ENCODE measurements at regions not wholly inside any gene's neighbourhood (a gene's known extent, or its start where the extent isn't known, plus 50 kb on each side); places are given as distances from the start of the nearest gene placed in this dataset.

DNA sequence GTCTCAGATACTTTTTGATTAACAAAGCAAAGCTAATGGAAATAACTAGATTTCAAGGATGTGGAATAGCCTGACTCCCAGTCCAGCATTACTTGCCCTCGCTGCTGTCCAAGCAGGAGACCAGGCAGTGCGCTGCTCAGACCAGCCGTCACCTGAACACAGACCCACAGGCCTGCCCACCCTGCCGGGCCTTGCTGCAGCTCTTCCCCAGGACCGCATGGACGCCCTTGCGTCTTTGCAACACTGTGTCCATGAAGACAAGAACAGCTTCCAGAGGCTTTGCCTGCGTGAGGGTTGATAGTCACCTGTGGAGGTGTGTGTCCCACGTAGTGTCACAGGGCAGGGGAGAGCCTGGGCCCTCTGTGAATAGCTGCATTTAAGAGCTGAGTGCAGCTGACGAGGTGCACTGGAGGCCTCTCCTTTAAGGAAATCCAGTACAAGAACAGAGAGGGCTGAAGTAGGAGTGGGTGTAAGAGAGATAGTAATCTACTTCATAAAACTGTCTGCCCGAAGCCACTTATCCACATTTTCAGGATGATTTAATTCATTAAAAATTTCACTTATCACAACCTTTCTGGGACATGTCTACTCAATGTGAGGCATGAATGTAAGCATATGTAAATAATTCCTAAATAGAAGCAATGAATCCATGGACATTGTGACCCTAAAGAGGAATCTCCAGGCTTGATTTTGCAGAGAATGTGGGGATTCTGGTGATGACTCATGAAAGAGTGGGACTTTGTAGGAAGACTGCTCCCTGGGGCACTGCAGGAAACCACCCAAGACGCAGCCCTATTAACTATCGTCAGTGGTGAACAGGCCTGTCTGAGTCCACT, 176.2 kb upstream of the RAB4A start:
- CTCF ChIA-PET = no interaction called here
- DNase-seq (ENCODE audit: low read depth, low spot score) = no peak
- Histone ChIP-seq H3K27ac (ENCODE audit: low read depth, low read length) (no peak overlapping the region), H3K9me3 (ENCODE audit: control insufficient read depth, insufficient read depth, low read length) (no peaks in the 10 kb centered on the region; the same call in 1 of the 2 replicates), H3K4me3 (ENCODE audit: low read depth, low read length) (no peak overlapping the region), H3K27me3 (ENCODE audit: control insufficient read depth, insufficient read depth, low read length) (peaks cover 3% of the 10 kb centered on the region)
- POLR2A ChIA-PET = no interaction called here
- TF ChIP-seq CTCF (IDR thresholded peaks at IDR 0.05; ENCODE audit: low read depth, low read length) = no peak

- TF ChIP-seq CTCF (IDR thresholded peaks at IDR 0.05; ENCODE audit: low read depth, low read length) = no peak
- POLR2A ChIA-PET = no interaction called here
- no peak overlapping the region for H3K27ac ChIP-seq (ENCODE audit: low read depth, low read length)
- no peaks in the 10 kb centered on the region; the same call in 1 of the 2 replicates for H3K9me3 ChIP-seq (ENCODE audit: control insufficient read depth, insufficient read depth, low read length)
- no peak overlapping the region for H3K4me3 ChIP-seq (ENCODE audit: low read depth, low read length)
- no peak for DNase-seq (ENCODE audit: low read depth, low spot score)
- CTCF ChIA-PET = no interaction called here
- H3K27me3 ChIP-seq (ENCODE audit: control insufficient read depth, insufficient read depth, low read length) = peaks cover 2% of the 10 kb centered on the region
These were observed 175.6 kb upstream of the RAB4A start for GRCh38 chr1:229095325-229095724.

GRCh38 chr1:229097356-229097755, 173.6 kb upstream of the RAB4A start:
- Histone ChIP-seq H3K27me3 (ENCODE audit: control insufficient read depth, insufficient read depth, low read length) (no peaks in the 10 kb centered on the region), H3K27ac (ENCODE audit: low read depth, low read length) (no peak overlapping the region), H3K4me3 (ENCODE audit: low read depth, low read length) (no peak overlapping the region), H3K9me3 (ENCODE audit: control insufficient read depth, insufficient read depth, low read length) (no peaks in the 10 kb centered on the region; the same call in 1 of the 2 replicates)
- DNase-seq (ENCODE audit: low read depth, low spot score) = no peak
- ChIA-PET POLR2A (no interaction called here), CTCF (no interaction called here)
- TF ChIP-seq CTCF (IDR thresholded peaks at IDR 0.05; ENCODE audit: low read depth, low read length) = no peak

GRCh38 chr1:229098361-229098760, 172.6 kb upstream of the RAB4A start:
- H3K4me3 ChIP-seq (ENCODE audit: low read depth, low read length) = no peak overlapping the region
- no peak for DNase-seq (ENCODE audit: low read depth, low spot score)
- CTCF ChIA-PET = no interaction called here
- no peak for TF ChIP-seq CTCF (IDR thresholded peaks at IDR 0.05; ENCODE audit: low read depth, low read length)
- H3K27me3 ChIP-seq (ENCODE audit: control insufficient read depth, insufficient read depth, low read length) = no peaks in the 10 kb centered on the region
- H3K27ac ChIP-seq (ENCODE audit: low read depth, low read length) = no peak overlapping the region
- H3K9me3 ChIP-seq (ENCODE audit: control insufficient read depth, insufficient read depth, low read length) = no peaks in the 10 kb centered on the region; the same call in 1 of the 2 replicates
- POLR2A ChIA-PET = no interaction called here

DNA sequence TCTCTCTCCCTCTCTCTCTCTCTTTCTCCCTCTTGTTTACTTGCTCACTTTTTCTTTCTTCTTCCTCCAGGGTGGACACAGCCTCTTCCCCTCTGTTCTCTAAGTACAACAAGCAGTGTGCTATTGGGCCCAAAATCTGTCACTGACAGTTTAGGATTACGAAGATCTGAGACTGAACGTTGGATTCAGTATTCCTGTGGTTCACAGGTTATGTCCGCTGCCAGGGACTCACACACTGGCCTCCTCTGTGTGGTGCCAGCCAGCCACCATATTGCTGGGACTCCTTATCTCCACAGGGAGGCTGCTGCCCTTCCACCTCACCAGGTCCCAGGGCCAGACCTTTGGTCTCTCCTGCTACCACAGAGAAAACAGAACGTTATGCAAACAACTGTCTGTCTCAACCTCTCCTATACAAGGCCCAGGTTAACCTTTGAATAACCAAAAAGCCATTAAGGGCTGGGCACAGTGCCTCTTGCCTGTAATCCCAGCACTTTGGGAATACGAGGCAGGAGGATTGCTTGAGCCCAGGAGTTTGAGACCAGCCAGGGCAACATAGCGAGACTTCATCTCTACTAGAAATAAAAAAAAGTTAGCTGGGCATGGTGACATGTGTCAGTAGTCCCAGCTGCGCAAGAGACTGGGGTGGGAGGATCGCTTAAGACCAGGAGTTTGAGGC, 171.9 kb upstream of the RAB4A start:
- Histone ChIP-seq H3K4me3 (ENCODE audit: low read depth, low read length) (no peak overlapping the region), H3K27ac (ENCODE audit: low read depth, low read length) (no peak overlapping the region), H3K27me3 (ENCODE audit: control insufficient read depth, insufficient read depth, low read length) (no peaks in the 10 kb centered on the region), H3K9me3 (ENCODE audit: control insufficient read depth, insufficient read depth, low read length) (no peaks in the 10 kb centered on the region; the same call in 1 of the 2 replicates)
- TF ChIP-seq CTCF (IDR thresholded peaks at IDR 0.05; ENCODE audit: low read depth, low read length) = no peak
- ChIA-PET CTCF (no interaction called here), POLR2A (no interaction called here)
- no peak for DNase-seq (ENCODE audit: low read depth, low spot score)

Measured in AG04450 (cell line).